Gastrocnemius medialis (tissue), 4 donors: ENCODE measurements at regions not wholly inside any gene's neighbourhood (a gene's known extent, or its start where the extent isn't known, plus 50 kb on each side); places are given as distances from the start of the nearest gene placed in this dataset.

ENCODE experiments used
- POLR2A ChIP-seq, 2 donors: fragments of 450-650 bp; IDR thresholded peaks; one replicate each; pipeline ENCODE4 v1.6.1; 2017; ENCODE audit warnings: antibody characterized with exemption in 2 of 2, mild to moderate bottlenecking in 2 of 2, moderate library complexity in 2 of 2
- TF ChIP-seq, protein P1 (sequence below), 5 experiments: fragments of 450-650 bp in 3 of 5; fragments of 200-600 bp in 2 of 5; sonication (generic) in 2 of 5; IDR thresholded peaks in 4 of 5; conservative IDR thresholded peaks in 1 of 5; 1 replicate in 4 of 5; 2 replicates in 1 of 5; pipeline ENCODE4 v1.5.1; 2016 to 2019; ENCODE audit warnings: antibody characterized with exemption in 5 of 5, mild to moderate bottlenecking in 3 of 5, moderate library complexity in 3 of 5

DNA sequence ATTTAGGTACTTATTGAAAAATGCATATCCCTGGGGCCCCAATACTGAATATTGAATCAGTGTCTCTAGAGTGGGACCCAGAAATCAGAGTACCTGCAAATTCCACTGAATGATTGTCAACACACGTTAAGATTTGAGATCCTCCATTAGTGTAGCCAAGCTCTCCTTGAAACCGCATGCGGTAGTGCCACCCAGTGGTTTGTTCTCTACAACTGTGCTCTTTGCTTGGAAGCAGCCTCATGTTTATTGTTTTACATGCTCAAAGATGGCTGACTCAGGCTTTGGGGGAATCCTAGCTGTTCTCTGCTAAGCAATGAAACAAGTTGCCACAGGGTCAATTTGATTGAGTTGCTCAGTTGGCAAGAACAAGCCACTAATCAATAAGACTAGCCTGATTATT, 340.2 kb upstream of the CELF2 start:
- TF ChIP-seq, protein P1, sequence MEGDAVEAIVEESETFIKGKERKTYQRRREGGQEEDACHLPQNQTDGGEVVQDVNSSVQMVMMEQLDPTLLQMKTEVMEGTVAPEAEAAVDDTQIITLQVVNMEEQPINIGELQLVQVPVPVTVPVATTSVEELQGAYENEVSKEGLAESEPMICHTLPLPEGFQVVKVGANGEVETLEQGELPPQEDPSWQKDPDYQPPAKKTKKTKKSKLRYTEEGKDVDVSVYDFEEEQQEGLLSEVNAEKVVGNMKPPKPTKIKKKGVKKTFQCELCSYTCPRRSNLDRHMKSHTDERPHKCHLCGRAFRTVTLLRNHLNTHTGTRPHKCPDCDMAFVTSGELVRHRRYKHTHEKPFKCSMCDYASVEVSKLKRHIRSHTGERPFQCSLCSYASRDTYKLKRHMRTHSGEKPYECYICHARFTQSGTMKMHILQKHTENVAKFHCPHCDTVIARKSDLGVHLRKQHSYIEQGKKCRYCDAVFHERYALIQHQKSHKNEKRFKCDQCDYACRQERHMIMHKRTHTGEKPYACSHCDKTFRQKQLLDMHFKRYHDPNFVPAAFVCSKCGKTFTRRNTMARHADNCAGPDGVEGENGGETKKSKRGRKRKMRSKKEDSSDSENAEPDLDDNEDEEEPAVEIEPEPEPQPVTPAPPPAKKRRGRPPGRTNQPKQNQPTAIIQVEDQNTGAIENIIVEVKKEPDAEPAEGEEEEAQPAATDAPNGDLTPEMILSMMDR (IDR thresholded peaks at IDR 0.05 in 4 of 5, conservative IDR thresholded peaks at IDR 0.05 in 1 of 5): peak in 4 of 5 experiments; percentile 18 to 59 (median 41)
- TF ChIP-seq POLR2A (IDR thresholded peaks at IDR 0.05): no peak
